HG02884 (cell line): ENCODE measurements at regions not wholly inside any gene's neighbourhood (a gene's known extent, or its start where the extent isn't known, plus 50 kb on each side); places are given as distances from the start of the nearest gene placed in this dataset.
A peak's percentile ranks its signal among the peaks of the same experiment; 100 is the strongest.

Experiments
- ATAC-seq: cut with Tn5 transposase; IDR thresholded peaks from one replicate; pipeline ENCODE4 v1.9.1; 2021; ENCODE audit warnings: mild to moderate bottlenecking, moderate library complexity; ENCODE audit not compliant: unreplicated experiment

DNA sequence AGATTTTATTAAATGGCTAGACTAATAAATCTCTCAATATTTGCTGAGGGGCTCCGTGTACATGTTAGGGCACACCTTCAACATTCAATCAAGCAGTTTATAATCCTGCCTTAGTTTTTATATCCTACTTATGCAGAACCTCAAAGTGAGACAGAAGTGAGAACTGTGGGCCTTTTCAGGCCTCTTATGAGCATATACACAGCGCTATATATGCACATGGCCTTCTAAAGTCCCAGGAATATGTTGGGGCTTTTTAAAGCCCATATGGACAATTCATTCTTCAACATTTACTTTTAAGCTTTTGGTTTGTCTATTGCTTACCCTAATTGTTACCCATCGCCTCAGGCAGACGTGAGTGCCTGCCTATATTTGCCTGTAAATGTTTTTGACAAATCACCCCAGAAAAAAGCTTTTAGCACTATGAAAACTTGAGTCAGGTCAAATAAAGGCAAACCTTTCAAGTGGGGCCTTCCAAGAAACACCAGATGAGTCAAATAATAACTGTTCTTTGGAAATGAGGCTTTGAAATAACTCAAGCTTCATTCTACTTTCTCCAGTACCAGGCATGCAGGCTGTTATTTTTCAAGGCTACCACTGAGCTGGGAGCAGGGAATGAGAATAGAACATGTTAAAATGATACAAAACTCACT lies 58.2 kb downstream of the ESM1 start:
- ATAC-seq = no peak

DNA sequence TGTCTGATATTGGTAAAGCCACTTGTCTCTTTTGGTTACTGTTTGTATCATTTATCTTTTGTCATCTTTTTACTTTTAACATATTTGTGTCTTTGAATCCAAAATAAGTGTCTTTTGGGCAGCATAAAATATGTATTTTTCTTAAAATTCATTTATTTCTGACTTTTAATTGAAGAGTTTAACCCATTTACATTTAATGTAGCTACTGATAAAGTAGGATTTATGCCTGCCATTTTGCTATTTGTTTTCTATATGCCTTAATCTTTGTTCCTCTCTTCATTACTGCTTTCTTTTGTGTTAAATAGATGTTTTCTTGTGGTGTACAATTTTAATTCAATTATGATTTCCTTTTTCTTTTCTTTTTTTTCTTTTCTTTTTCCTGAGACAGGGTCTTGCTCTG lies 60.9 kb downstream of the ESM1 start:
- no peak for ATAC-seq

DNA sequence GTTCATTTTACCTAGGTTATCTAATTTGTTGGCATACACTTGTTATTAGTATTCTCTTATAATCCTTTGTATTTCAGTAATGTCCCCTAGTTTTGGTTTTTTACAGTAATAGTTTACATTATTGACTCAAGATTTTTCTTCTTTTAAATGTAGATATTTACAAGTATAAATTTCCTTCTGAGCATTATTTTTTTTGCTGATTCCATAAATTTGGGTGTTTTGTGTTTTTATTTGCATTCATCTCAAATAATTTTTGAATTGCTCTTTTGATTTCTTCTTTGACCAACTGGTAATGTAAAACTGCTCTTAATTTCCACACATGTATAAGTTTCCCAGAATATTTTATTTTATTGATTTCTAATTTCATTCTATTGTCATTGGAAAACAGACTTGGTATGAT lies 68.1 kb downstream of the ESM1 start:
- ATAC-seq = no peak

DNA sequence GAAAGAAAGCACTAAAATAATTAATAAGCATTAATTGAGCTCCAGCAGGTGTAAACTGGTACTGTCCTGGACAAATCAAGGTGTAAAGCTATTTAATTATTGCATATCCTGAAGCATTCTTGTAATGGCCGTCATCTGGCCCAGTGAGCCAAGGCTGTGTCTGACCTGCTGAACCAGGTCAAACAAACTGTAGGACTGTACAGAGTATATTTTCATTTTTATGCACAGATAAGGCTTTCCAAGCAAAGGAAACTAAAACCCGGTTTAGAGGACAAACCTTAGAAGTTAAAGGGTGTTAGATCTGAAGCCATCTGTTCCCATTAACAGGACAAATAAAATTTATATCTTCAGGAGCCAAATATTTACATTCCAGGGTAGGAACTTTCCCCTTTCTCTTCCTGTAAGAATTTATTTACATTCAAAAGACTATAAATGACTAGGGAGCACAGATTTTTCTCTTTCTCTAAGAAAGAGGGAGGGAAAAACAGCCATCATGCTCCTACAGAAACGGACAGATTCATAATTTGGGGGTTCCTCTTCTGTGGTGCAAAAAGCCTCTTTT lies 69.8 kb downstream of the ESM1 start:
- no peak for ATAC-seq

DNA sequence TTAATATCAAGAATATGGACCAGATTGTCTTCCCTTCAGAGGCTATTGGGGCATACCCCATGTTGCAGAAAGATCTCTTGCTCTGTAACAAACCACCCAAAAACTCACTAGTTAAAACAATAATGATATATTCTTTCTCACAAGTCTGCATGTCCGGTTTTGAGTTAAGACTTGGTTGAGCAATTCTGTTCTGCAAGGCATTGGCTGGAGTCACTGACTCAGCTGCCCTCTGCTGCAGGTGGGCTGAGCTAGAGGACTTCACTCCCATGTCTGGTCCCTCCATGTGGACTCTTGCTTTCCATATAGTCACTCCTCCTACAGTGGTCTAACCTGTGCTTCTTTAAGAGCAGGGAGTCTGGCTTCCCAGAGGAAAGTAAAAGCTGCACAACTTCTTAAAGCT lies 73.4 kb downstream of the ESM1 start:
- no peak for ATAC-seq

DNA sequence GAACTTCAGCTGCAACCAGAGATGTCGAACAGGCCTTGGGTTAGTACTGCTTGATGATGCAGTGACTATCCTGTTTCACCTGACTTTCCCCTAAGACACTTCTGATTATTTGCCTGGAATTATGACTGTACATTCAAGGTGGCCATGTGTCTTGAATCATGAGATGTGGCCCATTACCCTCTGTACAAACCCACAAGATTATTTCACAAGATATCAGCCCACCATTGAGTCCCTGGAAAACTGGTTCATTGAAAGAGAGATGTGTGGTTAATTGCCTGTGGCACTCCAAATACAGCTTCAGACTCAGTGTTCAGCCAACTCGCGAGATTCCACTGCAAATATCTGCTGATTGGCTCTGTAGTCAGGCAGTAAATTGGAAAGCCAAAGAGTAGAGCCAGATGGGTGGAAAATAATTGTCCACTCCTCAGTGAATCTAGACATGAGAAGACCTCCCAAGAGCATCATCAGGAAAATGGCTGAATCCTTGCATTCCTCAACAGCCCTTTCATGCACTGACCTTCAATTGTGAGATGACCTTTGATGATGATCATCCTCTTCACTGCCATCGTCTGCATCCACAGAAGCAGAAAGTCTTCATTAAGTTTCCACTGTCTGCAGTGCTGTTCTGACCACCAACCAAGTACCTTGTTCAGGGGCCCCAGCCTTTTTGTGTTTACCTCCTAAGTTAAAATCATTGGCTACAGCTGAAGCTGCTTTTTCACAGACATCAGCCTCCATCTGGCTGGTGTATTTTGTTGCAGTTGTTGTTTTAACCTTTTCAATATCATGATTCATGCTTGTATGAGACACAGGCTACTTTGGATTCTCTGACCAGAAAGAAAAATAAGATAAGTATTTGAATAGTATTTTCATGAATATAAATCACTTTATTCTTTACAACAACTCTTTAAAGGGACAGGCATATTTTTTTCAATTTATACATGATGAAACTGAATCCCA lies 75.2 kb downstream of the ESM1 start:
- no peak for ATAC-seq

DNA sequence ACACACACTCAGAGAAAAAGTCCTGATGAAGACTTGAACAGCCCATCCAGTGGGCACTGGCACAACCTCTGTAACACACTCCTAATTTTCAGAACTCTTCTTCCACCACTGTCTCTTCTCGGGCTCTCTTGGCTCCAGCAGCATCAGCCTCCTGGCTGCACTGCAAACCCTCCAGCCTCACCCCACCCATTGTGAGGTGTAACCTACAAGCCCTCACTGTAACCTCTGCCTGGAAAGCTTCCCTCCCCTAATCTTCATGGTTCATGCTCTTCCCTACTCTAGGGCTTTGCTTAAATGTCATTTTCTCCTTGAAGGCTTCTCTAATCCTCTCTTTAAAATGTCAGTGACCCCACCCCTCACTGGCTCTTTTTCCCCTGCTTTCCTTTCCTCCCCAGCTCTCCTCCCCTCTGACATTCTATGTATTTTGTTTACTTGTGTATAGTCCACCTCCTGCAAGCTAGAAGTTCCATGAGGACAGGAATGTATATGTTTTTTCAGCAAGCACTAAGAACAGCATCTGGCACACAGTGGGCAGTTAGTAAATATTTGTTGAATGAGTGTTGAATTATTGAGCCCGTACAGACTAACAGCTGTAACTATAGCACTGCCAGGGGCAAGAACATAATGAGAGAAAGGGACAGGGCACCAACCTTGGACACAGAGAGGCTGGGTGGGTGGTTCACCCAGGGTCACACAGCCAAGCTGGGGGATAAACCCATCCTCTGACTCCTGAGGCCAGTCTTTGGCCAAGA lies 76.4 kb downstream of the ESM1 start:
- no peak for ATAC-seq

DNA sequence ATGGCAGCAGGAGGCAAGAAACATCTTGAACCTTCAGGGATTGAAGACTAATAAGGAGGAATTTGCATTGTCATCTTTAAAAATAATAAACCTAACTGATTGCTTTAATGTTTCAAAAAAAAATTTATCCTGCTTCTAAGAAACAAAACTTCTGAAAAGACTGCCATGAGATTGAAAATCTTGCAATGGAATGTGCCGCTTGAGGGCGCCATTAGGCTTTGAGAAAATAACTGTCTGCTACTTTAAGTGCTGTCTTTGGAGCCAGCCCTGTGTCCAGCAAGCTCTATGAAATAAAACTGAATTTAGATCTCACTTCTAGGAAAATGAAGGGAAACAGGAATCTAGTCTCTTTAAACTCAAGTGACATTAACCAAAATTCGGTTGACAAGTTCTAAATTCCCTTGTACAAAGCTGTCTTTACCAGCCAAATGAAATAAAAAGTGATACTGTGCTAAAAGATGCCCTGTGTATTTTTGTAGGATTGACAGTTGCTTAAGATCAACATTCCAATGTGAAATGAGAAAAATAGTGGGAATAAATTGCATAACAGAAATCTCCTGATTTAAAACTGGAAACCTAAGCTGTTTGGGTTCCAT lies 79.4 kb downstream of the ESM1 start:
- no peak for ATAC-seq

DNA sequence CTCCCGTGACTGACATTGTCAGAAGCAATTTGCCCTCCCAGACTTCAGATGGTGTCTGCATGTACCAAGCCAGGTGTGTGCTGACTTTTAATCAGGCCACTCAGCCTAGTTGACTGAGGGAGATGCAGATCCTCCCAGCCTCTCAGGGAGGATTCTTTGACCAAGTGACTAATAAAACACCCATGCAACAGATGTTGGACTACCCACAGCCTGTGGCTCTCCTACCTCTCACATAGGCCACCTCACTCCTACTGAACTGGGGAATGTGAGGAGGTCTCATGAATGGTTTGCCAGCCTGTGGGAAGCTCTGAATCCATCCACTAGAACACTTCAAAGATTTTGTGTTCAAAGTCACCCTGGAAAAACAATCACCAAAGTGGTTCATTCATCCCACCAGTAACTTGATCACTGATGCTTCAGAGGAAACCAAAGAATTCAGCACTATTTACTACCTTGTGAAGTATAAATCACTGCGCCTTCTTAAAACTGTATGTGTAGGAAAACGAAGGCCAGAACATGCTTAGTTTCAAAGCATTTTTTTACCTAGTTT lies 80.1 kb downstream of the ESM1 start:
- no peak for ATAC-seq

DNA sequence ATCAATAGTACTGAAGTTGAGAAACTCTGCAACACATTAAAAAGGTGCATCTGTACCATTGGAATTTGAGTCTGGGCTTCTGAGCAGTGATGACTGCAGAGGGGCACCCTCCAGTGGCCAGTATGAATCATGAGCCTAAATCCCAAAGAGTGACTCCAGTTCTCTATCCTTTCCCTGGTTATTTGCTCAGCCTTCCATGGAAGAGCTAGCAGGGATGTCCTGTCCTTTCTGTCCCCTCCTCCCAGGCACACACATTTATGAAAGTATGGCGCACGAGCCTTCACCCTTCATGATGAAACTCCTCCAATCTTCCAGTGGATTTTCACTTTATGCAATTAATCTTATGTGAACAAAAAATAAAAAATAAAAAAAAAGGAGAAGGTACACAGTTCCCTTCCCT lies 81.0 kb downstream of the ESM1 start:
- ATAC-seq = no peak

DNA sequence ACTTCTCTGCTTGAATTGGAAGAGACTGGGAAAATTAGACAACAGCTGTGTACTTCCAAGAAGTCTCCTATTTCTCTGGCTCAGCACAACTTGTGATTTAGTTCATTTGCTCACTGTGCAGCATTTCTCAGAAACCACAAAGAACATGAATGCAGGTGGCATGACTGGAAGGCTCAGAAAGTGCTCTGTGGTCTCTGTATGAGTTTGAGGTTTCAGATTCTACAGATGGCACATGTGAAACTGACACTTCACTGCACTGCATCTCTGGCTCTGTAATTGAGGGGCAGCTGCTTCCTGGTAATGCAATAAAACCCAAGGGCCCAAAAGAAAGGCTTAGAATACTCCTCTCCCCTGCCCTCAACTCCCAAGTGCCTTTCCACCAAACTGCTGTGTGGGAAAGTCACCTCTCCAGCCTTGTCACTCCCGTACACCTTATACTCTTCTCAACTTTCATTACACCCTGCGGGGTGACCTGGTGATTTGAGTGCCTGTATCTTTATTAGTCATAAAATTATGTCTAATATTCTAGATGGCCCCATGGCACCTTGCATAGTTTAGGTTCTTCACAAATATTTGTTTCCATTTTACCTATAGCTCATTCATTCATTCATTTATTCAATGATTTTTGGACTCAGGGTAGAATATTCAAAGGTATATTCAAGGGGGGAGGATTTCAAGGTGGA lies 82.5 kb downstream of the ESM1 start:
- peak; percentile 99 for ATAC-seq

DNA sequence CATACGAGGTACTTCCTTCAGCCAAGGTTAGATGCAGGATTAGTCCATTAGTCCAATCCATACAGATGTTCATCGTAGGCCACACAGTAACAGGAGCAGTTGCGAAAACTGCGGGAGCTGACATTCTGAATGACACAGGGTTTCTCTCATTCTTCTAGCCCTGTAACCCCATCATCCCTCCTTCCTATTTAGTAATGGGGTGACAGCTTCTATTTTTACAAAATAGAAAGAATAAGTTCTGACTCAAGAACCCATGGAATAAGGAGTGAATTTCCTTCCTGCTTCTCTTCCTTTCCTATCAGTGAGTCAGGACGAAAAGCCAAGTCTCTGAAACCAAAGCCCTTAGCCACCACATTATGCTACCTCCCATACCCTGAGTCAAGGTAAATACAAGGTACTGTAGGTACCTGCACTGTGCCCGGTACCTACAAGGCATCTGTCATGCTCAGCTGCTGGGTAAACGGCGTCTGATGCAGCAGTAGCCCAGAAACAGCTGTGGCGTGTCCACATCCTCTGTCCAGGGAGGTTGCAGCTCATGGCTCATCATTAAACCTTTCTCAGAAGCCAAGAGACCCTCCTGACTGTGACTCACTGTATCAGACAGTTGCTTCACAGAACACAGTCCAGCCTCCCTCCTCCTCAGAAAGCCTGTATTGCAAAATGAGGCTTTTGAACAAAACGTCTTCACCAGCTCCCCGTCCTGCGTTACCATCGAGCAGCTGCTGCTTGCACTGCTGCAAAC lies 84.2 kb downstream of the ESM1 start:
- ATAC-seq = no peak

DNA sequence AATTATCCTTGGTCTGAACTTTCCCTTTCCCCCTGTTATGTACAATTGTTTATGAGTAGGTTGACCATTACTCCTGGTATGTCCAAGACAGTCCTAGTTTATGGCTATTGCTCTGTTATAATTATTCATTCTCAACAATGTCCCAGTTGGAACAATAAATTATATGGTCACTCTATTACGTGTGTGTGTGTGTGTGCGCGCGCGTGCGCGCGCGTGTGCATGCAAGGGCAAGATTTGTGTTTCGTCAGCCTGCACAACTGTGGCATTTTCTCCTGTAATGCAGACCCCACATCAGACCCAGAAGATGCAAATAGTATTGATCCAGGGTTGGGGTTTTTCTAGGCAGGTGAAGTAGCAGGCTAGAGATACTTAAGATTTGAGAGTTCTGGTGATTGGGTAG lies 88.4 kb downstream of the ESM1 start:
- ATAC-seq = no peak

DNA sequence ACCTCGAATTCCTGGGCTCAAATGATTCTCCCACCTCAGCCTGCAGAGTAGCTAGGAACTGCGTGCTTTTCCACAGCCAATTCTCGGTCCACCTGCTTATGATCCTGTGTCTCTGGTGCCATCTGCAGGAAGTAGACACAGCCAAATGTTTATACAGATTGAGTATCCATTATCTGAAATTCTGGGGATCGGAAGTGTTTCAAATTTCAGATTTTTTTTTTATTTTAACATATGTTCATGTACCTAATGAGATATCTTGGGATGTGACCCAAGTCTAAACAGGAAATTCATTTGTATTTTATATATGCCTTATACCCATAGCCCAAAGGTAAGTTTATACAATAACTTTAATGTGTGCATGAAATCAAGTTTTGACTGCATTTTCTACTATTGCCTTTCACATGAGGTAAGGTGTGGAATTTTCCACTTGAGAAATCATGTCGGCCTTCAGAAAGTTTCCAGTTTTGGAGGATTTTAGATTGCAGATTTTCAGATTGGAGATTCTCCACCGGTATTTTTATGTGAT lies 89.5 kb downstream of the ESM1 start:
- no peak for ATAC-seq

DNA sequence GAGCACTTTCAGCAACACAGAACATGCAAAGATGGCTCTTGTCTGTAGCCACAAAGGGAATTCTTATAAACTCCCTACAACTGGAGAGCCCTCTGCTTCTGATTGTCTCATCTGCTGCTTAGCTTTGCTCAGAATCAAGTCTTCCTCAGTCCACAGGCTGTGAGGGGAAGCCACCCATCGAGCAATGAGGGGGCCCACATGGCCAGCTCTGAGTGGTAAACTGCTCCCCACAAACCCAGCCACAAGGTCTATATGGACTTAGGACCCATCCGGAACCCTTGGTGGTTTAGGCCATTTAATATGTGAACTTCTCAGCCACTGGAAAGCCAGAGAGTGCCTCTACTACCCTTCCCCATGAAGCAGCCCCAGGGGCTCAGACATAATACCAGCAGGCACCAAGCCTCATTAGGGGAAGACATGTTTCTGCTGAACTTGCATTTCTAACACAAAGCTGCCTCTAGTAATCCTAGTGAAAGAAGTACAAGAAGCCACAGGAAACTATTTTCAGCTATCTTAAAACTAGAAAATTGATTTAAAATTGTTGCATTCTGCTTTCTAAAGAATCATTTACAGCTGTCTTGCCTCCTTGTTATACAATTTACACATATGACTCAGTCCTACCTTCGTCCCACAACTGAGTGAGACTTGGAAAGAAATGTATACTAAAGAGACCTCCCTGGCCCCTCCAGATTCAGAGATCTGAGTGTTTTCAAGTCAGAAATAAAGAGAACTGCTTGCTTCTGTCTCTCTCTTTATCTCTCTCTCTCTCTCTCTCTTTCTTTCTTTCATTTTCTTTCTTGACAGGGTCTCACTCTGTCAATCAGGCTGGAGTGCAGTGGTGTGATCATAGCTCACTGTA lies 90.2 kb downstream of the ESM1 start:
- no peak for ATAC-seq

DNA sequence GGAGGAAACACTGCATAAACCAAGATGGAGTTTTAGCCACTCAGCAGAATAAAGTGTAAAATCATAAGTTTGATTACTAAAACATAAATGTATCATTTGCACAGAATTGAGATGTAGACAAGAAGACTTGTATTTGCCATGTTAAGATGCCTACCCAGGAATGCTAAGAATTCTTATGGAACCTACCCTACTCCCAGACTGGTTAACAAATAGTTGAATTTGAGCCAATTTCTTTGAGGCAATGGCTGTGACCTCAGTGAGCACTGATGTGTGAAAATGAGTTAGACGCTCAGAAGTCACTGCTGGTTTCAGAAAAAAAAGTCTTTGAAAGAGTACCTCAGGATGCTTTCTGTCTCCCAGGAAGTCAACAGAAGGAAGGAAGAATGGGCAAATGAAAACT lies 95.6 kb downstream of the ESM1 start:
- ATAC-seq = no peak

DNA sequence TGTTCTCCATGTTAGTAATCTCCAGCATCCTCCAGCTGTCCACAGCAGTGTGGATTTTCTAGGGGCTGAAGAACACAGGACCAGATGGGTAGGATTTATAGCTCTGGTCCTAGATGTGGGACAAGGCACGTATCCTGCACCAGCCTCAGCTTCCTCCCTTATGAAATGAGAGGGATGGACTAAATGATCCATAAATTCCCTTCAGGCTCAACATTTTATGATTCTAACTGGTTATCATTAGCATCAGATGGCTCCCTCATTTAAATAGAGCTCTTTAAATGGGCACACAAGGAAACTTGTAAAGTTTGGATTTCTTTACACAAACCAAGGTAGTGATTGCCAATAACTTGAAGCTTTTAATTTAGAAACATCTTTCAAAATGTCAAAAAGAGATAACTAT lies 97.7 kb downstream of the ESM1 start:
- ATAC-seq = no peak

DNA sequence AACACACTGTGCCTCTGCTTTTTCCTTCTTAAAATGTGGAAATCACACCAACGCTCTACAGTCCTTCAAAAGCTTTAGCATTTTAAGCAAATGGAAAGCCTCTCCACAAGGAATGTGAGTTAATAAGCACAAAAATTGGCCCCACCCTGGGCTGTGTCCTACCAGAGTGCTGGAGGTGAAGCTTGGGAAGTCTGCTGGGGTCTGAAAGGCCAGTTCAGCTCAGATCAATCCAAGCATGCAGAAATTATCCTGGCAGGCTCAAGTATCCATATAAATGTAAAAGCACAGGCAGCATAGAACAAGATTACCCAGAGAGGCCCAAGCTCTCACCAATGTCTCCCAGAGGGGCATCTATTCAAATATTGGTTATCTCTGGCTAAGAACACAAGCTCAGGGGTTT lies 98.5 kb downstream of the ESM1 start:
- no peak for ATAC-seq
